HG03558 (cell line): ENCODE measurements at regions not wholly inside any gene's neighbourhood (a gene's known extent, or its start where the extent isn't known, plus 50 kb on each side); places are given as distances from the start of the nearest gene placed in this dataset.
"Not testable (repeated sequence)": the region's sequence is repeated elsewhere in the genome, so short reads cannot be mapped to it uniquely, and the experiment has no call there.

Experiments
- ATAC-seq: cut with Tn5 transposase; IDR thresholded peaks from one replicate; pipeline ENCODE4 v1.9.1; 2021; ENCODE audit warnings: moderate number of reproducible peaks; ENCODE audit not compliant: unreplicated experiment; ENCODE audit errors: extremely low read depth

DNA sequence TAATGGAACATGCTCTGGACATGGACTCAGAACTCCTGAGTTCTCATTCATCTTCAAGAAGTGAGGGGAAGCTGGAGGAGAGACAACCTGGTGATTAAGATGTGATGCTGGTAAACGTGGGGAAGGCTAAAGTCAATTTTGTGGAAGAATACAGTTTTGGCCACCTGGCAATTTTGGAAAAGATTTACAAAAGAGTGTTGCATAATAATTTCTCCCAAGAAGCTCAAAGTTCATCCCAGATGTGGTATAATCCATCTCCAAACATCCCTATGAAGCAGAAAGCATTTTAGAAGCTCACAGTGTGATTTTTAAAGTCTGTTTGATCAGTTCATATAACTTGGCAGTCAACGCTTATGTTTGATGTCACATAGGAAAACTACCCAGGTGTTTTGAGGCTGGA, 208.7 kb downstream of the LMX1A start:
- ATAC-seq = no peak

DNA sequence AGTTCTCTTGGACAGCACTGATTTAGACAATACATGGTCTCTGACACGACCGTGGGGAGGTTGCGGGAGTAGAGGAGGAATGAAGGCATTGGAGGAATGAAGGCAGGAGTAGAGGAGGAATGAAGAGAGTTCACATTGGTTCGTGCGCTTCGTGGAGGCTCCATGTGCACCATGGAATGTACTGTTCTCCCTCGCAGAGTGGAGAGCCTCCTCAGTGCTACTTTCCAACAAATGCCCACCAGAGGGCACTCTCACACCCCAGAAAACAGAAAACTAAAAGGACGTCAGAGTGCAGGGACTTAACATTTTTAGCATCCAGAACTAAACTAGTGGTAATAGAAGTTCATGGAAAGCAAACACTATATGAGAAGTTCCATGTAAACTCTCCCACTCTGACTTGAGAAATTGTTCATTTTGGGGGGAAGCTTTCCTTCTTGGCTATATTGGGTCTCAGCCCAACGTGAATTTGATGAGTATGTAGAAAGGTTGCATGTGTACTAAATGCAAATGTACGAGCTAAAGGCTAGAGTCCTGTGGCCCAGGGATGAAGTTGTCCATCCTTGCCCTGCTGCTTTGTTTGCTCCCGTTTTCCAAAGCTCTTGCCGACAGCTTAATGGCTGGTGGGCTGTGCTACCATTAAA, 211.6 kb downstream of the LMX1A start:
- no peak for ATAC-seq

GRCh38 chr1:165143437-165144065, 213.0 kb downstream of the LMX1A start:
- no peak for ATAC-seq

DNA sequence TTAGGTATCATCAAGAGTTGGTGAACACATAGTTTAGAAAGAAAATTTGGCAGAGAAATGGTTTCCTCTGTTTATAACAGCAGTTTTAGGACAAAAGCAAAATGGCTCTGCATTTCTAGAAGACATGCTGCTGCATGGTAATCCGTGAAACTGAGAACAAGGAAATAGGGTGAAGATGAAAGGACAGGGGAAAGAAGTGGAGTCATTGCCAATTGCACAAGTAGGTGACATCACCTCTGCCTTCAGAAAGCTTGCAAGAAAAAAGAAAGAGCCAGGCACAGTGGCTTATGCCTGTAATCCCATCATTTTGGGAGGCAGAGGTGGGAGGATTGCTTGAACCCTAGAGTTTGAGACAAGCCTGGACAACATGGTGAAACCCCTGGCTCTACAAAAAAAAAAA, 217.6 kb downstream of the LMX1A start:
- ATAC-seq = no peak

DNA sequence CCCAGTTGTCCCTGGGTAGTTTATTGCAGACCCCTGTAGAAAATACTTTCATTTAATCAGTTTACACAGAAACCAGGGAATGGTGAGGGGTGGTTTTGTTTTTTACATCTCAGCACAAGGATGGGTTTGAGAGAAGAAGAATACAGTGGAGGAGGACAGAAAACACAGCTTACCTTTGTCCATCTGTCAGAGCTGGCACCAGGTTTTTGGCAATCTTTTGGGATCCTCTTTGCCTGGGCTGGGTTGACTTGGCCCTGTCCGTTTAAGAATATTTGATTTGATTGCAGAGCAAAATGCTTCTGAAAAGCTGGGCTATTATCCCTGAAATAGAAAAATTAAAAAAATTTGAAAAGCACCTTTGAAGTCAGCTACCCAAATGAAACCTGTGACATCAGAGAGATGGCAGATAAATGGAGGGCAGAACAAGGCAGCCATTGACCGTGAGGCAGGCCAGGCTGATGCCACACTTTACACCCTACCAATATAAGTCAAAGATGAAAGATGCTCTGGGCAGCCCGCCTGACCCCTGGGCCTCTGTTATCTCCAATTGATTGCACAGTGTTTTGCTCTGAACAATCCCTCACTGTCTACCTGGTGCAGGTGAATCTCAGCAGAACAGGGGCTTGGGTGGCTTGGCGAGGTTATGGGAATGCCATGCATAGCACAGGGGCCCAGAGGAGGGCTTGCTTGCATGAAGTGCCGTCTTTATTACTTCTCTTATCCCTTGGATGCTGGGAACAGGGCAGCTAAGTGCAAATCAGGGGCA, 218.8 kb downstream of the LMX1A start:
- ATAC-seq = no peak

- no peak for ATAC-seq
Measured at GRCh38 chr1:165134431-165134830, 222.1 kb downstream of the LMX1A start.

DNA sequence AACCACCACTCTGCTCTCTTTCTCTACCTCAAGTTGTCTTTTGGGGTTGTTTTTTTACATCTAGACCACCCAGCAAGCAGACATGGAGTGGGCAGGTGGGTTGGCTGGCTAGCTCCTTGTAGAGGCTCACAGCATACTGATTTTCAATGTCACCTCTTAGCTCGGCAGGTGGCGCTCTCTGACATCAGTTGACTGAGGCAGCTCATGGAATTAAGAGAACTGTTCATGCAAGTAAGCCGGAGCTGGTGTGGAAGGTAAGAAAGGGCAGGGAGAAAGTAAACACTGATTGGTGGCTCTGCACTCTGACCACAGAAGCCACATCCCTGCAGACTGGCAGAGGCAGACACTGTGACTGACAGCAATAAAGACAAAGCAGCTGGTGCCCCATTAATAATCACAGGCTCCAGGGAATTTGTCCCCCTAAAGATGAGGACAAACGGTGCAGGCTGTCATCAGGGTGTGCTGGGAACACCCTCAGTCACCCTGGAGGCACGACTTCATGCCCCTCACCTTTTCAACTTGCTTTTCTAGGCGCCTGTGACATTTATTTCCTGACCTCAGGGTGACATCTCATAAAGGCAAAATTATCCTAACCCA, 226.8 kb downstream of the LMX1A start:
- ATAC-seq = no peak

DNA sequence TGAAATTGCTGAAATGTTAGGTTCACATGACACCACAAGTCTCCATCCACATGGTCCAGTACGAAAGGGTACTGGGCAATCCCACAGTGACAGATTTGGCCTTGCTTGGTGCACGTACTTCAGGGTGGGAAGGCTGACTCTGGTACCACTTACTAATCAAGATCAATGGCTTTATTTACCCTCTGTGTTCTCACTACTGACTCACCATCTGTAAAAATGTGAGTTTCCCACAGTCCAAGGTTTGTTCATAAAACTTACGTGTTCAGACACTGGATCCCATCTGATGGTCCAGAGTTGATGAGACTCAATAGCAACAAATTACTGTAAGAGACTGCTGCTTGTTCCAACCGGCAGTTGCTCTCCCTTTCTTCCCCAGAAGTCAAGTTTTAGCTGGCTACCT, 231.7 kb downstream of the LMX1A start:
- ATAC-seq = no peak

DNA sequence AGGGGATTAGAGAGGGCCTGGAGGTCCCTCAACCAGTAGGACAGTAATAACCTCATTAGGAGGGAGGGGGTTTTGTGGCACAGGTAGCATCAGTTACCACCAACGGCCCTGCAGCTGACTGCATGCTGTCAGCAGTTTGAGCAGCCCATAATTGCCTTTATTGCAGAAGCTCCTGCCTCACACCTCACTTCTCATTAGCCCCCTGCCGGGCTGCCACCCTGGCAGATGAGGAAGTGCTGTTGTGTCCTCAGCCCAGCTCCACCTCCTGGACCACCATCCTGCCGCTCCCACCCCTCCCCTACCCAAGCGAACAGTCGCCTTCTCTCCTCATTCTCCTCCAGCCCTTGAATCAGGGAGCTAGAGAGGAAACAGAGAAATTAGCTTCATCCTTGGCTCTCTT, 237.4 kb downstream of the LMX1A start:
- ATAC-seq = no peak

GRCh38 chr1:165117482-165117881, 239.0 kb downstream of the LMX1A start:
- ATAC-seq = no peak

DNA sequence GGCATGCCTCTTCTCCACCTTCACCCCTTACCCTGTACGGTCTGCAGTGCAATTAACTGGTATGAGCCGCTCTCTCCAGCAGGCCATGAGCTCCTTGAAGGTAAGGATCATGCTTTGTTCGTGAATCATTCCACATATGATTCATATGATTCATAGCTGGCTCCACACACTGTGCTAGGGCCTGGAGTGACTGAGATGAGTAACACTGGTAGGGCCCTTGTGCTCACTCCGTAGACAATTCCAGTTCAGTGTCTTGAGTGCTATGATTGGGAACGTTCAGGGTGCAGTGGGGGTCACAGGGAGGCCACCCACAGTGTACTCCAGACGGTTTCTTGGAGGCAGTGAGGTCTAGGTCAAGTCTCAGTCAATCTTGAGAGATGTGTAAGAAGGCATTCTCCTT, 239.8 kb downstream of the LMX1A start:
- ATAC-seq = no peak

DNA sequence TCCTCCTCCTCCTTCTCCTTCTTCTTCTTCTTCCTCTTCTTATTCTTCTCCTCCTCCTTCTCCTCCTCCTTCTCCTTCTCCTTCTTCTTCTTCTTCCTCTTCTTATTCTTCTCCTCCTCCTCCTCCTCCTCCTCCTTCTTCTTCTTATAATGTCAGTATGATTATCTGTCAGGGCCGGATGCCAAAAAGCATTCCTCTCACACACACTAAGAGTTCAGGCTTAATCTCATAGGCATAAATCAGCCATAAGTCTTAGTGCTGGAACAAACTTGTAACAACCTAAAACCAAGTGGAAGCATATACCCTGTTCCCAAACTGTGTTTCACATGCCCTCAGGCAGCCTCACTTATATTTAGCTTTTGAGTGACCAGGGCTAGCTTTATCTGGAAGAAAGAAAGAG, 240.3 kb downstream of the LMX1A start:
- ATAC-seq = no peak

DNA sequence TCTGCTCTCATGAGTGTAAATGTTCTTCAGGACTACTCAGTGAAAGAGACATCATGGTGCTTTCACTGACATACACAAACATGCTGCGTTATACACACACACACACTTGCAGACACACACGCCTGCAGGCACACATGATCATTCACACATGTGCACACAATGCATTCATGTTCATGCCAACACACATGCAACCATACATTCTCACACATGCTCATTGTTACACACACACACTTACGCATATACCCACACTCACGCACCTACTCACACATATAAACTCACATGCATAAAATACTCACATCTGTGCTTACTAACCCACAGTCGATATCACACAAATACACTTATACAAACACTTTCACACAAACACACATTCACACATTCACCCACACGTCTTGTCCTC, 241.6 kb downstream of the LMX1A start:
- no peak for ATAC-seq

DNA sequence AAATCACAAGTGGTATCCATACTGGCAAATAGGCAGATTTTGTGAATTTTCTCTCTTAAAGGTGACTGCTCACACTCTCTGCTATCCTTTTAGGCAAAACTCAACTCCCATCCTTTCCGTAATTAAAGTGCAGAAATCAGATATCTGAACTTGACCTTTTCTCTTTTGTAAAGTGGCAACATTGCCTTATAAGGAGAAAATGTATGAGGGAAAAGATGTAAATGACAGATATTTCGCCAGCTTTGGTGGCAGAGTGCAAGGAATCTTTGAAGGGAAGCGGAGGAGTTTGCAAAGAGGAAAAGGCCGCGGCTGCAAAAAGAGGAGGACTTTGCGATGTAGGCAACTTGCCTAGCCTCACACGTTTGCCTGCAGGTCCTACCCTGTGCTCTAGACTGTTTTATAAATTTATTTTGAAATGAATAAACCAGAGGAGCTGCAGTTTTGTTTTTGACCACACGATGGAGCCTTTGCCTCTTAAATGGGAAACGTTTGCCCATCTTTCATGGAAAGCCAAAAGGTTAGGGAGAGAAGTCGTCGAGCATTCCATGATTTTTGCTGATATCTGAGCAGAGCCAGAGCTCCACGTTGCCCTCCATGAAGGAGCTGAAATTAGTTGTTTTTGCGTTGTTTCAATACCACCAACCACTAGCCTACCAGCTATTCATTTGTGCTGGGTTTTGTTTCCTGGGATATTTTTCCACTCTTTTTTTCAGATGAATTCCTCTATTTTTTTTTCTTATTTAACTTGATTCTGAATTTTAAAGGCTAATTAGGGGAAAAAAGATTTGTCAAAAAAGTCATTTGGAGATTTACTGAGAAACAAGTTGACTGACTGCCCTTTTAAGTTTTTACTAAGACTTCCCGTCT, 242.3 kb downstream of the LMX1A start:
- ATAC-seq = no peak

DNA sequence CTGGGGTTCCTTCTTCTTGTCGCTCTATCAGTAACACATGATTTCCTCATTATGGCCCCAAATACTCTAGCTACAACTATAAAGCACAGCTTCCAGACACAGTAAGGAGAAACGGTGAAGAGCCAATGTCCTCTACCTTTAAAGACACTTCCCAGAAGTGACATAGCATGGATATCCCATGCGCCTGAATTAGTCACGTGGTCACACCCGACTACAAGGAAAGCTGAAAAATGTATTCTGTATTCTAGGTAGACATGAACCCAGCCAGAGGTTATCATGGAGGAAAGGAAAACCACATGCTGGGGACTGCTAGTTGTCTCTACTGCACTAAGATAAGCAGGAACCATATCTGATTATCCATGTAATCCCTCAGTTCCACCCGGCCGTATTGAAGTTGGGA, 244.3 kb downstream of the LMX1A start:
- no peak for ATAC-seq

GRCh38 chr1:165109013-165109412, 247.5 kb downstream of the LMX1A start:
- no peak for ATAC-seq

GRCh38 chr1:165092542-165093162, 263.9 kb downstream of the LMX1A start:
- not testable (repeated sequence) for ATAC-seq

- no peak for ATAC-seq
Measured at GRCh38 chr1:165080253-165080896, 276.1 kb downstream of the LMX1A start.

DNA sequence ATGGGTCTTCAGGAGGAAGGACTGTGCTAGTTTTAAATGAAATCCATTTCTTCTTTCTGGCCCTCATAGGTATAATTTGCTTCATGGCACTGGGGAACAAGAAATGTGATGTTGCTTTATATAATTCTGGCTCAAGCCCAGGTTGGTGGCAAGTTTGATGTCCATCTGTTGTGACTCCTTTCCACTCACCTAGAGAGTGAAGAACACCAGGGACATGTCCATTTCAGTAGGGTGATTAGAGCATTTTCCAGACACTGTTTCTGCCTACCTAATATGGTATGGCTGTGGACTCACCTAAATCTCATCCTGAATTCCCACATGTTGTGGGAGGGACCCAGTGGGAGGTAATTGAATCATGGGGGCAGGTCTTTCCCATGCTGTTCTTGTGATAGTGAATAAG, 278.1 kb downstream of the LMX1A start:
- ATAC-seq = no peak
